ENCODE measurements at regions not wholly inside any gene's neighbourhood (a gene's known extent, or its start where the extent isn't known, plus 50 kb on each side); places are given as distances from the start of the nearest gene placed in this dataset.
A peak's percentile ranks its signal among the peaks of the same experiment; 100 is the strongest.

GRCh38 chr4:108529102-108529501 is 91.3 kb upstream of the RPL34 start:
- no peak for DNase-seq (ENCODE audit: low read depth in 2 of 2)

- DNase-seq (ENCODE audit: low read depth in 2 of 2), result peak in 1 of 2 donors; percentile 31
These were observed 92.7 kb upstream of the RPL34 start for GRCh38 chr4:108527723-108528122.

- no peak for DNase-seq (ENCODE audit: low read depth in 2 of 2)
These were observed 99.6 kb upstream of the RPL34 start for GRCh38 chr4:108520807-108521206.

GRCh38 chr4:108519911-108520601 is 100.3 kb upstream of the RPL34 start:
- peak in 1 of 2 donors; percentile 19 for DNase-seq (ENCODE audit: low read depth in 2 of 2)

- no peak for DNase-seq (ENCODE audit: low read depth in 2 of 2)
These were observed 101.1 kb upstream of the RPL34 start for GRCh38 chr4:108519208-108519833.

GRCh38 chr4:108512615-108513505 is 107.5 kb upstream of the RPL34 start:
- DNase-seq (ENCODE audit: low read depth in 2 of 2), result peak; percentile 60 to 74

GRCh38 chr4:108511618-108512017 is 108.8 kb upstream of the RPL34 start:
- DNase-seq (ENCODE audit: low read depth in 2 of 2), result no peak

GRCh38 chr4:108502356-108502755 is 118.0 kb upstream of the RPL34 start:
- peak in 1 of 2 donors; percentile 59 for DNase-seq (ENCODE audit: low read depth in 2 of 2)

- no peak for DNase-seq (ENCODE audit: low read depth in 2 of 2)
These were observed 121.5 kb upstream of the RPL34 start for GRCh38 chr4:108498925-108499324.

GRCh38 chr4:108493596-108493931 is 126.8 kb upstream of the RPL34 start:
- DNase-seq (ENCODE audit: low read depth in 2 of 2), result no peak

GRCh38 chr4:108492816-108493595 is 127.4 kb upstream of the RPL34 start:
- DNase-seq (ENCODE audit: low read depth in 2 of 2), result peak in 1 of 2 donors; percentile 8

GRCh38 chr4:108488865-108489264 is 131.5 kb upstream of the RPL34 start:
- no peak for DNase-seq (ENCODE audit: low read depth in 2 of 2)

GRCh38 chr4:108486046-108486445 is 134.3 kb upstream of the RPL34 start:
- no peak for DNase-seq (ENCODE audit: low read depth in 2 of 2)

GRCh38 chr4:108484187-108484586 is 136.2 kb upstream of the RPL34 start:
- DNase-seq (ENCODE audit: low read depth in 2 of 2), result no peak

GRCh38 chr4:108483650-108484049 is 136.7 kb upstream of the RPL34 start:
- DNase-seq (ENCODE audit: low read depth in 2 of 2), result no peak

GRCh38 chr4:108483079-108483478 is 137.3 kb upstream of the RPL34 start:
- no peak for DNase-seq (ENCODE audit: low read depth in 2 of 2)

GRCh38 chr4:108480881-108481280 is 139.5 kb upstream of the RPL34 start:
- DNase-seq (ENCODE audit: low read depth in 2 of 2), result no peak

- no peak for DNase-seq (ENCODE audit: low read depth in 2 of 2)
These were observed 142.8 kb upstream of the RPL34 start for GRCh38 chr4:108477527-108478108.

GRCh38 chr4:108473163-108473720 is 147.1 kb upstream of the RPL34 start:
- DNase-seq (ENCODE audit: low read depth in 2 of 2), result no peak

- peak in 1 of 2 donors; percentile 50 for DNase-seq (ENCODE audit: low read depth in 2 of 2)
These were observed 153.2 kb upstream of the RPL34 start for GRCh38 chr4:108466936-108467902.
